ENCODE measurements at regions not wholly inside any gene's neighbourhood (a gene's known extent, or its start where the extent isn't known, plus 50 kb on each side); places are given as distances from the start of the nearest gene placed in this dataset.
"Not testable (repeated sequence)": the region's sequence is repeated elsewhere in the genome, so short reads cannot be mapped to it uniquely, and the experiment has no call there.

GRCh38 chr21:35386491-35387079 is 337.5 kb upstream of the RUNX1 start:
- Mint-ChIP-seq H3K27ac (no peak overlapping the region), H3K4me1 (no peaks in the 10 kb centered on the region), H3K36me3 (no peaks in the 10 kb centered on the region), H3K27me3 (peaks cover 4% of the 10 kb centered on the region), H3K4me3 (no peak overlapping the region), H3K9me3 (peaks cover 3% of the 10 kb centered on the region)
- DNase-seq: no peak
- no peak for ATAC-seq (ENCODE audit: low read depth)
- POLR2A ChIA-PET: no interaction called here

GRCh38 chr21:35384375-35384774 is 335.3 kb upstream of the RUNX1 start:
- DNase-seq (no peak), ATAC-seq (ENCODE audit: low read depth) (no peak)
- Mint-ChIP-seq H3K27ac (no peak overlapping the region), H3K27me3 (peaks cover 4% of the 10 kb centered on the region), H3K9me3 (peaks cover 2% of the 10 kb centered on the region), H3K36me3 (no peaks in the 10 kb centered on the region), H3K4me3 (no peak overlapping the region), H3K4me1 (no peaks in the 10 kb centered on the region)
- POLR2A ChIA-PET: no interaction called here

GRCh38 chr21:35382696-35383095 is 333.6 kb upstream of the RUNX1 start:
- ATAC-seq (ENCODE audit: low read depth) (no peak), DNase-seq (no peak)
- Mint-ChIP-seq H3K4me3 (no peak overlapping the region), H3K9me3 (peaks cover 2% of the 10 kb centered on the region), H3K27me3 (peaks cover 4% of the 10 kb centered on the region), H3K4me1 (no peaks in the 10 kb centered on the region), H3K27ac (no peak overlapping the region), H3K36me3 (no peaks in the 10 kb centered on the region)
- POLR2A ChIA-PET: interaction anchor here (0.7 kb wide), 1 partner anchor 810 kb away, joined by 6 read pairs; no protein-coding TSS in a partner anchor

- Mint-ChIP-seq H3K27me3 (peaks cover 4% of the 10 kb centered on the region), H3K27ac (no peak overlapping the region), H3K4me3 (no peak overlapping the region), H3K4me1 (no peaks in the 10 kb centered on the region), H3K9me3 (peaks cover 2% of the 10 kb centered on the region), H3K36me3 (no peaks in the 10 kb centered on the region)
- no peak for DNase-seq
- ATAC-seq (ENCODE audit: low read depth): no peak
- POLR2A ChIA-PET: no interaction called here
These were observed 332.7 kb upstream of the RUNX1 start for GRCh38 chr21:35381743-35382310.

- H3K4me3 Mint-ChIP-seq; POLR2A ChIA-PET; H3K9me3 Mint-ChIP-seq; ATAC-seq (ENCODE audit: low read depth); DNase-seq; H3K27me3 Mint-ChIP-seq; H3K27ac Mint-ChIP-seq; H3K36me3 Mint-ChIP-seq; H3K4me1 Mint-ChIP-seq: not testable (repeated sequence)
These were observed 331.2 kb upstream of the RUNX1 start for GRCh38 chr21:35380304-35380703.

- POLR2A ChIA-PET: no interaction called here
- H3K36me3 Mint-ChIP-seq: no peaks in the 10 kb centered on the region
- DNase-seq: no peak
- H3K4me1 Mint-ChIP-seq: no peaks in the 10 kb centered on the region
- peaks cover 4% of the 10 kb centered on the region for H3K27me3 Mint-ChIP-seq
- no peak for ATAC-seq (ENCODE audit: low read depth)
- no peak overlapping the region for H3K27ac Mint-ChIP-seq
- H3K9me3 Mint-ChIP-seq: peaks cover 2% of the 10 kb centered on the region
- no peak overlapping the region for H3K4me3 Mint-ChIP-seq
These were observed 329.8 kb upstream of the RUNX1 start for GRCh38 chr21:35378881-35379280.

- Mint-ChIP-seq H3K36me3 (no peaks in the 10 kb centered on the region), H3K4me1 (no peaks in the 10 kb centered on the region), H3K4me3 (no peak overlapping the region), H3K9me3 (no peaks in the 10 kb centered on the region), H3K27me3 (no peaks in the 10 kb centered on the region), H3K27ac (no peak overlapping the region)
- ATAC-seq (ENCODE audit: low read depth) (no peak), DNase-seq (no peak)
- POLR2A ChIA-PET: no interaction called here
These were observed 328.5 kb upstream of the RUNX1 start for GRCh38 chr21:35377505-35378090.

- H3K27me3 Mint-ChIP-seq: no peaks in the 10 kb centered on the region
- POLR2A ChIA-PET: no interaction called here
These were observed 327.5 kb upstream of the RUNX1 start for GRCh38 chr21:35376406-35377135.

GRCh38 chr21:35375115-35375514 is 326.0 kb upstream of the RUNX1 start:
- DNase-seq: no peak
- no peaks in the 10 kb centered on the region for H3K4me1 Mint-ChIP-seq
- no peaks in the 10 kb centered on the region for H3K9me3 Mint-ChIP-seq
- no peaks in the 10 kb centered on the region for H3K27me3 Mint-ChIP-seq
- H3K27ac Mint-ChIP-seq: no peak overlapping the region
- no peaks in the 10 kb centered on the region for H3K36me3 Mint-ChIP-seq
- no peak overlapping the region for H3K4me3 Mint-ChIP-seq
- ATAC-seq (ENCODE audit: low read depth): no peak
- POLR2A ChIA-PET: no interaction called here

More at GRCh38 chr21:35376406-35377135, 327.5 kb upstream of the RUNX1 start:
- no peak for ATAC-seq (ENCODE audit: low read depth)
- no peak for DNase-seq
- no peak overlapping the region for H3K4me3 Mint-ChIP-seq
- no peaks in the 10 kb centered on the region for H3K36me3 Mint-ChIP-seq
- no peaks in the 10 kb centered on the region for H3K9me3 Mint-ChIP-seq
- H3K4me1 Mint-ChIP-seq: no peaks in the 10 kb centered on the region
- no peak overlapping the region for H3K27ac Mint-ChIP-seq

GRCh38 chr21:35373998-35374397 is 324.9 kb upstream of the RUNX1 start:
- H3K9me3 Mint-ChIP-seq: no peaks in the 10 kb centered on the region
- H3K4me1 Mint-ChIP-seq: no peaks in the 10 kb centered on the region
- H3K27me3 Mint-ChIP-seq: no peaks in the 10 kb centered on the region
- no peaks in the 10 kb centered on the region for H3K36me3 Mint-ChIP-seq
- no peak overlapping the region for H3K4me3 Mint-ChIP-seq
- POLR2A ChIA-PET: no interaction called here
- no peak overlapping the region for H3K27ac Mint-ChIP-seq
- DNase-seq (no peak), ATAC-seq (ENCODE audit: low read depth) (no peak)

- no peaks in the 10 kb centered on the region for H3K9me3 Mint-ChIP-seq
- POLR2A ChIA-PET: no interaction called here
- H3K4me3 Mint-ChIP-seq: no peak overlapping the region
- no peaks in the 10 kb centered on the region for H3K36me3 Mint-ChIP-seq
- H3K4me1 Mint-ChIP-seq: no peaks in the 10 kb centered on the region
- no peak for ATAC-seq (ENCODE audit: low read depth)
- DNase-seq: no peak
- H3K27me3 Mint-ChIP-seq: no peaks in the 10 kb centered on the region
- no peak overlapping the region for H3K27ac Mint-ChIP-seq
These were observed 323.1 kb upstream of the RUNX1 start for GRCh38 chr21:35372201-35372600.

GRCh38 chr21:35370671-35371070 is 321.6 kb upstream of the RUNX1 start:
- Mint-ChIP-seq H3K27me3 (no peaks in the 10 kb centered on the region), H3K4me1 (no peaks in the 10 kb centered on the region), H3K27ac (no peak overlapping the region), H3K9me3 (no peaks in the 10 kb centered on the region), H3K36me3 (no peaks in the 10 kb centered on the region), H3K4me3 (no peak overlapping the region)
- ATAC-seq (ENCODE audit: low read depth) (no peak), DNase-seq (no peak)
- POLR2A ChIA-PET: no interaction called here

GRCh38 chr21:35370071-35370470 is 321.0 kb upstream of the RUNX1 start:
- ATAC-seq (ENCODE audit: low read depth) (no peak), DNase-seq (no peak)
- Mint-ChIP-seq H3K27me3 (no peaks in the 10 kb centered on the region), H3K4me3 (no peak overlapping the region), H3K9me3 (no peaks in the 10 kb centered on the region), H3K4me1 (no peaks in the 10 kb centered on the region), H3K27ac (no peak overlapping the region), H3K36me3 (no peaks in the 10 kb centered on the region)
- POLR2A ChIA-PET: no interaction called here

GRCh38 chr21:35368326-35368725 is 319.2 kb upstream of the RUNX1 start:
- H3K27ac Mint-ChIP-seq: no peak overlapping the region
- H3K4me3 Mint-ChIP-seq: no peak overlapping the region
- H3K36me3 Mint-ChIP-seq: no peaks in the 10 kb centered on the region
- ATAC-seq (ENCODE audit: low read depth) (no peak), DNase-seq (no peak)
- no peaks in the 10 kb centered on the region for H3K27me3 Mint-ChIP-seq
- H3K4me1 Mint-ChIP-seq: no peaks in the 10 kb centered on the region
- POLR2A ChIA-PET: no interaction called here
- peaks cover 2% of the 10 kb centered on the region for H3K9me3 Mint-ChIP-seq
